ENCODE measurements at regions not wholly inside any gene's neighbourhood (a gene's known extent, or its start where the extent isn't known, plus 50 kb on each side); places are given as distances from the start of the nearest gene placed in this dataset.
"Not testable (repeated sequence)": the region's sequence is repeated elsewhere in the genome, so short reads cannot be mapped to it uniquely, and the experiment has no call there.

DNA sequence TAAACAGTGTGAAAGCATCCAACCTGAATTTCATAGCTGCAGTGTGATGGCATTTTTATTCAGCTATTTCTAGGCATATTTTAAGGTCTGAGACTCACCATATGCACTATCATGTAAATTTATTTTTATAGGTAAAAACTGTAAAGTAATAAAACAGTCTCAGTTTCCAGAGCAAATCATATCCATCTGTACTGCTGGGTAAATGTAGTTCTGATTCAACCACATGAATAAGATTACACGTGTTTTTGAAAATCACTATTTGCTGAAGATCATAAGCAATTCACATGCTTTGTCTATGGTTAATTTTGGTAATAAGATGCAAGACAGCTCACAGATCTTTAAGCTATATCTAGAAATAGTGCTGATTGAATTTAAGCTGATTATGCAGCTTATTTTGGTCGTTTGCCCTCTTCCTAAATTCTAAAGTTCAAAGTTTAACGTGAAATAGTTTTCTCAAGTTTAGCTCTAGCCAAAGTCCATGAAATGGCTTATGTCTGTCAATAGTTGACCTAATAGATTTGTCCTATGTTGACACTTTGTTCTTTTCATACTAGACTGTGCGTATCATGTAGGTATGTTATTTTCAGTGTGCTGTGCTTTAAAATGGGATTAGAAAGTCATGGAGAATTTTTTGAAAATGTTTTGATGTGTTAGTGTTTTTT lies 489.0 kb downstream of the USP25 start:
- DNase-seq (ENCODE audit: low spot score) = no peak

DNA sequence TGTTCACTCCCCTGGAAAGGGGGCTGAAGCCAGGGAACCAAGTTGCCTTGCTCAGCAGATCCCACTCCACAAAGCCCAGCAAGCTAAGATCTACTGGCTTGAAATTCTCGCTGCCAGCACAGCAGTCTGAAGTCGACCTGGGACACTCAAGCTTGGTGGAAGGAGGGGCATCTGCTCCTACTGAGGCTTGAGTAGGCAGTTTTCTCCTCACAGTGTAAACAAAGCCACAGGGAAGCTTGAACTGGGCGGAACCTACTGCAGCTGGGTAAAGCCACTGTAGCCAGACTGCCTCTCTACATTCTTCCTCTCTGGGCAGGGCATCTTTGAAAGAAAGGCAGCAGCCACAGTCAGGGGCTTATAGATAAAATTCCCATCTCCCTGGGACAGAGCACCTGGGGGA lies 495.0 kb downstream of the USP25 start:
- DNase-seq (ENCODE audit: low spot score) = not testable (repeated sequence)

DNA sequence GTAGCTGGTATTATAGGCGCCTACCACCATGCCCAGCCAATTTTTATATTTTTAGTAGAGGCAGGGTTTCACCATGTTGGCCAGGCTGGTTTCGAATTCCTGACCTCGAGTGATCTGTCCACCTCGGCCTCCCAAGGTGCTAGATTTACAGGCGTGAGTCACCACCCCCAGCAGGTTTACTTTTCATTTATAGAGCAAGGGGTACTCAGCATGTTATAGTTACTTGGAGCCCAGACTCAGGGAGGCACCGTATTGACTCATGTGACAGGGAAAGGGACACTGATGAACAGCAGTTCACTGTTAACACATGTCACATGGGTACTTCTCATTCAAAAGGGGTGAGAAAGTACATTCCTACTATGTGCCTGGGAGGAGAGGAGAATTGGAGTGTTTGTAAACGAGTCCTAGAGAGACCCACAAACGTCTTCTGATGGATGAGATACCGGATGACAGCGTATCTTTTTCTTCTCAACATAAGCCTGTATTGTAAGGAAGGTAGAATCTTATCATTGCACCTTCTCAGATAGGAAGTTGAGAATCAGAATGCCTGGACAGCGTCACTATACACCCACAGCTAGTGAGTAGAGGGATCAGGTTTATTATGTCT lies 510.0 kb downstream of the USP25 start:
- no peak for DNase-seq (ENCODE audit: low spot score)

DNA sequence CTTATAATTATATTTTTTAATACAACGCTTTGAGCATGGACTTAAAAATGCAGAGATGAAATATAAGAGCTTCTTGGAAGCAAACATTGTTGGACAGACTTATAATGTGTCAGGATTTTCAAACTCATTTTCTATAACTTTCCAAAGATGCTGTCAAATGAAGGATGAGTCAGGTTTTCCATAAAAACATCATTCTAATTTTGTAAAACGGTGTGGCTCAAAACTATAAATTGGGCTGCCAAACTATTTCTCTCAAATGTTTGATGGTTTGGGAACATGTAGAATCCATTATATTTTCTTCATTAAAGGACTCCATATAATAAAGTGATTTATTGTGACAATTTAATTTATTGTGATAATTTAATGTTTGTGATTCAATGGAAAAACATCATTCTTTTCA lies 511.2 kb downstream of the USP25 start:
- no peak for DNase-seq (ENCODE audit: low spot score)

DNA sequence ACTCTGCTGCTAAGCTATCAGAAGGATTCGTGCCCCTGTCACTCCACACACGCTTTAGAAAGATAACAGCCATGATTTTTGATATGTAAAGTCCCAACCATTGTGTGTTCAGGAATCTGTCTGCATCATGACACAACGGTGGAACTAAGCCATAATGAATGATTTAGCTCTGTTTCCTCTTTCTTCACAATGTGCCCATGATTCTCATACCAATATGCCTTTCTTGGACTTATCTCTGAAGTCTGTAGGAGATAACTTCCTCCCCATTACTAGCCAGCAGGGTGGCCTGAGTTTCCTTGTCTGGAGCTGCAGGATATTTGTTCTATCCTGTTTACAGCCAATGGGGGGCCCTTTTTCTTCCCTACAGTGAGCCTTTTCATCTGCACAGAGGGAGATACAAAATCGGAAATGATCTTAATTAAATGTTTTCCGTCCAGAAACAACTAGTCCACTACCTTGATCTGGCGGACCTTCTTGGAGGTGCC lies 511.7 kb downstream of the USP25 start:
- no peak for DNase-seq (ENCODE audit: low spot score)

DNA sequence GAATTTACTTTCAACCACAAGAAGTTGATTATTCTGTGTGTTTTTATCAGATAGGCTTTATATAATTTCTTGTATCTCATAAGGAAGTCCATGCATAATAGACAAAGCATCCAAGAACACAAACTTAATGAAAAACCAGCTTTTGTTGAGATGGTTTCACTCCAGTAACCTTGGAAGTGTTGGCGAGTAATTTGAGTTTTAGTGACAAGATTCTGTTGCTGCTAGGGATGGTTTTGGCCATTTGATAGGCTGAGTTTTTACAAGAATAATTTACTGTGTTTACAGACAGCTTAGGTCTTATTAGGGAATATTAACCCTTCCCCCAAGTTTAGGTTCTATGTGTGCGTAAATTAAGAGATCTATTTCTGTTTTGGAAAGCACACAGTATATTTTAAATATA lies 513.6 kb downstream of the USP25 start:
- DNase-seq (ENCODE audit: low spot score) = no peak

DNA sequence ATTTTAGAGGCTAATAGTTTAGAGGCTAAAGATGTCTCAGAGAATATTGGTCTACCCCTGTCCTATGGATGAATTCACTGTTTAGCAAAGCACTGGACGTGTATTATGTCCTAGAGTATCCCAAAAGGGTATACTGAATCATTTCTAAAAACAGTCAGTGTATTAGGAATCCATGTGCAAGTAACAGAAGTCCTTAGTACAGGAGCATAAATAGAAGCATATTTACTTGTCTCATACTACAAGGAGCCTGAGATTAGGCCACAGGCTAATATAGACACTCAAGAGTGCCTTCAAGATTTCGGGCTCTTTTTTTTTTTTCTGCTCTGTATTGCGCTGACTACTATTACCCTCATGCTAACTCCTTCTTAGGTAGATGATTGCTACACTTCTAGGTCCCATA lies 518.9 kb downstream of the USP25 start:
- DNase-seq (ENCODE audit: low spot score) = no peak

DNA sequence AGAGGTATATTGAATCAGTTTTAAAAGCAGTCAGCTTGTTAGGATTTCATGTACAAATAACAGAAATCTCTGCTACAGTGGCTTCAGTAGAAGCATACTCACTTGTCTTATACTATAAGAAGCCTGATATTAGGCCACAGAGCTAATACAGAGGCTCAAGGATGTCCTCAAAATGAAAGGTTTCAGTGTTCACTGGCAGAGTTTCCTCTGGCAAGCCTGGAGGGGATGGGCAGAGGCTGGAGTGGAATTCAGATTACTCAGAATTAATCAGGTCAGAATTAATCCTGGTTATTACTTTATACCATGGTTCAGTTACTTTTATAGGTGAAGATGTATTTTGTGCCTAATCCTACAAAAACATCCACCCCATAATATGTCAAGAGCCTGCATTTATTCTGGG lies 520.5 kb downstream of the USP25 start:
- no peak for DNase-seq (ENCODE audit: low spot score)

DNA sequence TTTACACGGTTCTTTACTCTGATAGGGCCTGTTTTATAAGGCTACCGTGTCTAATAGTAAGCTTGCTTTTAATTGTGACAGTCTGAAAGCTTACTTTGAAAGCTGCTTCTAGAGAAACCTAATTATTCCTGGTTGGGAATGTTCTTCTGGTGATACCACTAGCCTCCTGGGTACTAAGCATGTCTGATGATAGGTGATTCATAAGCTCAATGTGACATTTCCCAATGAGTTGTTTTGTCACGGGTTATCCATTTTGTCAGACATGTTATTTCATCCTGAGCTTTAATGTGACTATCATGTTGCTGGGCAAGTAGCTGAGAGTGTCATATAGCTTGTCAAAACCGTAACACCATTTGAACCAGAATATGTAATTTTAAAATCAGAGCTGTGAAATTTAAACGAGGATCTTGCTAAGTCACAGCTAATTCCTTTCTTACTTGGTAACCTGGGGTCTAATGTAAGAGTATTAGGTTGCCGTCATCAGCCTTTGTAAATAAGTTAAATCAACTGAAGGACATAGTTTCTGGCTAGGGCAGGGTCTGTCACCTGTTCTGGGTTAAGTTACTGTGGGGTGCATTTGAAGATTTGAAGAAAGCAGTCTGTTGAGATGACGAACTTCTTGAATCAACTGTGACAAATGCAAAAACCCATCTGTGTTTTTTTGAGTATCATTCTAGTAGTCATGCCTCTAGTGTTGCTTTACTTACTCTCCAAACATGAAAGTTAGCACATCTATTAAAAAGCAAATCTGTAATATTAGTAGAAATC lies 529.2 kb downstream of the USP25 start:
- DNase-seq (ENCODE audit: low spot score) = no peak

DNA sequence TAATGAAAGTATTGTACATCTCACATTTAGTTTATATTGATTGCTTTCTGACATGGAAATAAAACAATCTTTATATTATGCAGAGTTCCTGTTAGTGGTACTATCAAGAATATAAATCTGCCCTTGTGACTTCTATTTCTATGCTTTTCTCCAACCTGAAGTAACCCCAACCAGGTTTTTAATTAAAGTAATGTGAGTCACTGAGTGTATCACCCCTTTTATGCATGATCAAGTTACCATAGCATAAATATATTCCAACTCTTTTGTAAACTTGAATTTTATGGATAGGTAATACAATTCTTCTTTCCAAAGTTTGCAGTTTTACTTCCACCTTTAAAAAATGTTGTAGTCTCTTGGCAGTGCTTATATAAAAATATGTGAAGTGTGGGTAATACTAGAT lies 532.3 kb downstream of the USP25 start:
- no peak for DNase-seq (ENCODE audit: low spot score)

DNA sequence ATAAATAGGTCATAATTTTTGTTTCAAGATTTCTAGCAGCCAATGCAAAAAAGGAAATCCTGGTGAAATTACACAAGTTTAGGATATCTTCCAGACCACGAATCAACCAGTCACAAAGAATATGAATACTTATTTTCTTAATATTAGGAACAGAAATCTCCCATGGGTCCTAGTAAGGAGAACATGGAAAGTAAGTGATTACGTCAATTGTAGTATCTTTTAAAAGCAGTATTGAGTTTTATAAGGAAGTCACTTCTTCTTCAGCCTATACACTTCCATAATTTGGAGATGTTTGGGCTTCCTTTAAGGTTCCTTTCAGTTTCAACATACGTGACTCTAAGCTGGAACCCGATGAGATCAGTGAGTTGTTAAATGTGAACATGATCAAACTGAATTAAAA lies 534.5 kb downstream of the USP25 start:
- no peak for DNase-seq (ENCODE audit: low spot score)

DNA sequence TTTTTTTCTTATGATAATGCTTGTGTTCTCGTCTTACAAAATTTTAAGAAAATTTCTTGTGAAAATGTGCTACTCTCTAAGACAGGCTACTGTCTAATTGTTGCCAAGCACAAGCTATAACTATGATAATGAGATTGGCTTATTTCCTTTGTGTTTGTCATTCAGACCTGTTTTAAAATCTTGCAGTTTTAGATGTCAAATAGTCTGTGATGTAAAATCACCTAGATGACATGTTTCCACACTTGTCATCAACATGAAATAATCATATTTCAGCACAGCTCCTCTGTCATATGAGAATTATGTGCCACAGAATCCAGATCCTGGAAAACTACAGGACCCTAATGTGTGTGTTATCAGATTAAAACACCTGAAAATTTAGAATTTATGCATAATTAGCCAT lies 539.7 kb downstream of the USP25 start:
- DNase-seq (ENCODE audit: low spot score) = no peak

DNA sequence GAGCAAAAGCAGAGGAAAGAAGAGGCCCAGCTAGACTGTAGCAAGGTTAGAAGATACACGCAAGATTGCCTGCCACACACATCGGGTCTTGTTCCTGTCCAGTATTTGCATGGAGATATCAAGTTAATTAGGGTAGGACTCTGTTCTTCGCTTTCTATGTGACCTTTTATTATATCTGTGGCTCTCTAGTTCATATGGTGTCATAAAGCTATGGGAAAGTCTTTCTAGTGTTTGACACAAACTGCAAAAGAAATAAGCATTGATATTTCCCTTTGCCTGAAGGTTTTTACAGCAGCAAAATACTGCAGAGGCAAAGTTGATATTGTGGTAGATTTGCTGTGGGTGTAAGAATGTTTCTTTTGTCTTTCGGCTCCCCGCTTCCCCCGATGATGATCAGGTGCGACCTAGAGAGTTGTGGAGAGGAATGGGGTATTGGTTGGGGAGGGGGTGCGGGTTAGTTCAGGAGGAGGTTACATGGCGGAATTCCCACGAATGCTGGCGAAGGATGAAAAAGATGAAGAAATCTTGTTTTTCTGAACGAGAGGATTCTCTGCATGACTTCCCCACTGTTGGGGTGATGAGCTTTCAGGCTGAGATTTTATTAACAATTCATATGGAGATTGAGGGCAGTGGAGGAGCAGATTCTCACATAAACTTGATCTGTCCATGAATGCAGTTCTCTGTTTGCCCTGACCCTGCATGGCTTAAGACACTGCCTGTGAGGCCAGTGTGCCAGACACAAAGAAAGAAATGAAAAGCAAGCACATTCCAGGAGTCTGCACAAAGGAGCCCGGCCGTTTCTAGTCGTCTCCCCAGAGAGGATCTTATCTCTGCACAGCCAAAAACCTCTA lies 550.2 kb downstream of the USP25 start:
- peak; percentile 58 for DNase-seq (ENCODE audit: low spot score)

DNA sequence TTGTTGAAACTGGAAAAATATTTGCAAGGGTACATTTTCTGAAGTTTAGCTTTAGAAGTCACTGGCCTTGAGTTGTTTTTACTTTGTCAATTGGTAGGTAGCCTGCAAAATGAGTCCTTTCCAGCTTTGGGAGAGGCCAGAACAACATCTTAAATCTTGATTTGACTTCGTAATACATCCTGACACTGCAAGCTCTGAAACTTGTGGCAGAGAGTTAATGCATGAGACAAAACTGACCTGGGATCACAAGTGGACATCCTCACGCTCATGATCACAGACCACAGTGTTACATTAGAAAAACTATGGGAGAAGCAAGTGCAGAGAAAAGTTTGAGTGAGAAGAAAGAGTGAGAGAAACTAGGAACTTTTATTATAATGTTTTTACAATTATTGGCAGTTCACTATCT lies 550.9 kb downstream of the USP25 start:
- no peak for DNase-seq (ENCODE audit: low spot score)

DNA sequence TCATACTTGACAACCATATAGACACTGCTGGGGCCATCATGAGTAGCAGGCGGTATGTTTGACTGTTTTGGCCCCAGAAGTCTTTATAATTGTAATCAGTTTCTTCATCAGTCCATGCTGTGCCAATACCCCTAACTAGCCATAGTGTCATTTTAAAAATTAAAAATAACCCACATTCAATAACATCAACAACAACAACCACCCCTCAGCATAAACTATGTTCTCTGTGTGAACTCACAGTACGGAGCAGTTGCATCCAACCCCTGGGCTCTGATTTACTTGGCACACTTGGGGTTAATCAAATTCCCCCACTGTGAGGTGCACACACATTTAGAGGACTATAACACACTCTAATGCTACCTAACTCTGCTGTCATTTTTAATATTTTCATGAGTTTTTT lies 553.7 kb downstream of the USP25 start:
- no peak for DNase-seq (ENCODE audit: low spot score)

DNA sequence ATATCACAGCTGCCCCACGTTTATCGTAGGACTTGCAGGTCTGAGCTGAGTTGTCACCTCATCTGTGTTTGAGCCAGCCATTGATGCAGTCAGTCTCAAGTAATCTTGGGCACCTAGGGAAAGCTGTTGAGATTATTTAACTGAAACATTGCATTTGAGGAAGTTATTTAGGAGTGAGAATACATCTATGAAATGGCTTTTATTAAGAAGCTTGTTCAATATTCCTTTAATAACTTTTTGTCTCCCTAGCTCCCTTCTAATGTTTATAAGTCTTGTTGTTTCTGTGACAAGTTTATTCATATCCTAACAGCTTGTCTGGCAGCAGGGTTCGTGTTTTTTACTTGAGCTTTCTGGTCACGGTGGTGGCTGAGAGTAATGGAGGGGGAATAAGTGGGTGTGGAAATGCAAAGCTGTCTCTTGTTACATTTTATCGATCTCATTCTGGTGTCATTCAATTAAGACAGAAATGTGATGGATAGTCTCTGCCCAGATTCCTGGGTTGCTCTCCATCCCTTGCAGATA lies 555.9 kb downstream of the USP25 start:
- peak; percentile 39 for DNase-seq (ENCODE audit: low spot score)

DNA sequence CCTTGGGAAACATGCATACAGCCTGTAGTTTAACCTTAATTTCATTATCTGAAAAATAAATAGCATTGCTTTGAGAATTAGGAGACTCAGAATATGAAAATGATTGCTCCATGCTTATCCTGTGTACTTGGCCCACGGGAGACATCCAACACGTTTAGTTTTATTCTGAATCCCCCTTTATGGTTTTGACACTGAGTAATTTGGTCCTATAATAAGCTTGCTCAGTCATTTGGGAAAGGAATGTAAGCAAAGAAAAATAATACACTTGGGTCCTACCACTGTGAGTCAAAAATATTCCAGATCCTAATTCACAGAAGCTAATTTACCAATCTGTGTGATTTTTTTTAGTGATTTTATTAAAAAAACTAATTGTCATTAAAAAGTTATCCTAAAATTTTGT lies 557.3 kb downstream of the USP25 start:
- no peak for DNase-seq (ENCODE audit: low spot score)

DNA sequence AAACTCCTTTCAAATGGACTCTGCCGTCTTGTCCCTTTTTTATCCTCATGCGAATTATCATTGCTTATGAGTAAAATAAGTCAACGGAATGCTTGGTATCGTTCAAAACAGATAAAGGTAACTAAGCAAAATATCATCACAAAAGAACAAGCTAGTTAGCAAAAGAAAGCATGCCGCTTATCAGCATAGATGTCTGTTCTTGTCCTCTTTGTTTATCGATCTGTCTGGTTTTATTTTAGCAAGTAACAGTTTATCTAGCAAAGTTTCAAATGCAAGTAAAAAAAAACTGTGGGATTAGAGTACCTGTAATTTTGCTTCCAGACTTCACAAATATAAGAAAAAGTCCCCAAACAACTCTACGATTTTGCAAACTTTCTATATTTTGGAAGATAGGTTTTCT lies 561.5 kb downstream of the USP25 start:
- DNase-seq (ENCODE audit: low spot score) = no peak

DNA sequence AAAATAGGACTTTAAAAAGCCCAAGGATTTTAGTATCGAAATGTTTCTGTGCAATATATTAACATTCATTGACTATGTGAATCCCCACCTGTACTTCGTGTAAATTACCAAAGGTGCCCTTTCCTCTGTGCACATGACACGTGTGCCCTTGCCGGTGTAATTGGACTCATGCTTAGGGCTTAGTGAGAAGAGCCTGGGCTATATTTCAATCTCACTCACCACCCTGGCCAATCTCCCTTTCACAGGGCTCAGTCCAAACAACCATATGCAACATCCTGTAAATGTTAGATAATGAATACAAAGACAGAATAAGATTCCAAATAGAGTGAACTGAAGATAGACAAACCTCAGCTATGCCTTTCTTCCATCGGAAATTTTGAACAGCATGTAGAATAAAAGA lies 564.3 kb downstream of the USP25 start:
- no peak for DNase-seq (ENCODE audit: low spot score)

DNA sequence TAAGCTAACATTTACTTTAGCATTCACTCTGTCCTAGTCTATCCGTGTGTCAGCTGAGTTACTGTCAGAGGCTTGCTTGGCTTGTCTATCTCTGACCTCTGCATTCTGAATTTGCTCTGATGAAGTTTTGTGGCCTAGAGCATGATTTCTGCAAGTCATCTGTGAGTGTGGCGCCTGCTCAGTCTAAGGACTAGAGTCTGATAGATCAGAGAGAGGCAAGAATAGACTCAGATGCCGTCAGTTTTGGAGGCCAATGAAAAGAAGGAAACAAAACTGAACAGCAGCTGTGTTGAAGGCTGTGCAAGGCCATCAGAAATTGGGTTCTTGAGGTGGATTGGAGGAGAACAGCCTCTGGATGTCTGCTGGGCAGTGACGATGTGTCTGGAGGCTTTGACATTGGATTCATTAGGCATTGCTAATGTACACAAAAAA lies 573.1 kb downstream of the USP25 start:
- peak; percentile 41 for DNase-seq (ENCODE audit: low spot score)

DNA sequence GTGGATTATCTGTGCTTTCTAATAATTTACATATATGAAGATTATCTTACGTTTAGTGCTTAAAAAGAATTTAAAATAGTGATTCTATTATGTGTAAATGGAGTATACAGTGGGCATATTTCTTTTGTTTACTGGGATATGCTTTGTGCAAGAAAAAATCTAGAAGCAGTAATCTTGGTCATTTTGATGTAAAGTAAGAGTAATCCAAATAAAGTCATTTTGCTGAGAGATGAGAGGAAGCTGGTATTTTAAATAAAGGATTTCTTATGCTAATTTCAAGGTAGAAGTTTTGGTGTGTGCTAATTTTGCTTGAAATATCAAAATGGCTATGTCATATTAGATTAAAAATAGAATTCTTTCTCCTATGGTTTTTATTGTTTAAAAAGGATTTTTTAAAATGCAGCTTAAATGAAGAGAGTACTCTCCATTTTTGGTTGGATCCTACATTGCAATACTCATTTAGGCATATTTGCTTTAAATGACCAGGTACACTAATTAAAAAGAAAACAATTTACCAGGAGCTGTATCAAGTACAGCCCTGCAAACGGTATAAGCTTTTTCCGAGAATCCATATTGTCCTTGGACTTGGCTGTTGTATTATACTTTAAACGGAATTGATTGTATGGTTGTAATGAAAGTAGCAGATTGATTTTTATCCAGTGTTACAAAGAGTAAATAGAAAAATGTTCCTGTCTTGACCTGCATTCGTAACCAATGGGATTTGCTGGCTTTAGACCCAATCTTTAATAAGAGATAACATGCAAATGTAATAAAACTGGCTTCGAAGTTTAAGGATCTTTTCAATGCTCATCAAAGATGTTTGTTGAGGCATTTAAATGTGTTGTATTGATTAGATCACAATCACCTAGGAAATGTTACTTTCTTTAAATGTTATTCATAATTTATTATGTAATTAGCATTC lies 574.7 kb downstream of the USP25 start:
- DNase-seq (ENCODE audit: low spot score) = peak; percentile 27

Measured in cerebellar cortex (tissue), 1 donor.